HEK293 (cell line): ENCODE measurements at regions not wholly inside any gene's neighbourhood (a gene's known extent, or its start where the extent isn't known, plus 50 kb on each side); places are given as distances from the start of the nearest gene placed in this dataset.

Experiments used
- BCL11A ChIP-seq: fragments of 450-650 bp; formaldehyde crosslinking; IDR thresholded peaks from 2 replicates; pipeline ENCODE4 v1.5.1; 2016; ENCODE audit warnings: low read depth, missing biosample characterization, missing genetic modification characterization
- CTCF ChIP-seq: fragments of 450-650 bp; formaldehyde crosslinking; IDR thresholded peaks from 2 replicates; pipeline ENCODE4 v1.5.1; 2016; ENCODE audit warnings: missing biosample characterization, missing genetic modification characterization
- KLF10 ChIP-seq: fragments of 450-650 bp; IDR thresholded peaks from 2 replicates; pipeline ENCODE4 v1.5.1; 2018; ENCODE audit warnings: missing biosample characterization, mild to moderate bottlenecking, missing genetic modification characterization
- MZF1 ChIP-seq: fragments of 450-650 bp; formaldehyde crosslinking; IDR thresholded peaks from 2 replicates; pipeline ENCODE4 v1.5.1; 2017; ENCODE audit warnings: missing biosample characterization, missing genetic modification characterization, borderline replicate concordance
- OSR2 ChIP-seq: fragments of 450-650 bp; formaldehyde crosslinking; IDR thresholded peaks from 2 replicates; pipeline ENCODE4 v1.5.1; 2016; ENCODE audit warnings: missing biosample characterization, missing genetic modification characterization
- YY1 ChIP-seq: fragments of 450-650 bp; formaldehyde crosslinking; IDR thresholded peaks from 2 replicates; pipeline ENCODE4 v1.5.1; 2018; ENCODE audit warnings: missing biosample characterization, missing genetic modification characterization
- ZNF23 ChIP-seq: fragments of 450-650 bp; formaldehyde crosslinking; IDR thresholded peaks from 2 replicates; pipeline ENCODE4 v1.5.1; 2016; ENCODE audit warnings: missing biosample characterization, missing genetic modification characterization, borderline replicate concordance
- ZNF404 ChIP-seq: fragments of 450-650 bp; formaldehyde crosslinking; IDR thresholded peaks from 2 replicates; pipeline ENCODE4 v1.5.1; 2017; ENCODE audit warnings: missing biosample characterization, missing genetic modification characterization
- ZNF549 ChIP-seq: fragments of 450-650 bp; IDR thresholded peaks from 2 replicates; pipeline ENCODE4 v1.5.1; 2018; ENCODE audit warnings: missing biosample characterization, missing genetic modification characterization, mild to moderate bottlenecking, inconsistent platforms, moderate library complexity
- ZNF654 ChIP-seq: fragments of 450-650 bp; formaldehyde crosslinking; IDR thresholded peaks from 2 replicates; pipeline ENCODE4 v1.5.1; 2016; ENCODE audit warnings: low read depth, missing biosample characterization, missing genetic modification characterization
- TF ChIP-seq, protein P1 (sequence below): fragments of 450-650 bp; formaldehyde crosslinking; IDR thresholded peaks from 2 replicates; pipeline ENCODE4 v1.5.1; 2016; ENCODE audit warnings: missing biosample characterization, missing genetic modification characterization

GRCh38 chr11:112831041-112831440 lies 130.2 kb upstream of the NCAM1 start:
- TF ChIP-seq YY1, result no peak
- no peak for TF ChIP-seq ZNF404 (tag by site-specific recombination)
- TF ChIP-seq, protein P1, sequence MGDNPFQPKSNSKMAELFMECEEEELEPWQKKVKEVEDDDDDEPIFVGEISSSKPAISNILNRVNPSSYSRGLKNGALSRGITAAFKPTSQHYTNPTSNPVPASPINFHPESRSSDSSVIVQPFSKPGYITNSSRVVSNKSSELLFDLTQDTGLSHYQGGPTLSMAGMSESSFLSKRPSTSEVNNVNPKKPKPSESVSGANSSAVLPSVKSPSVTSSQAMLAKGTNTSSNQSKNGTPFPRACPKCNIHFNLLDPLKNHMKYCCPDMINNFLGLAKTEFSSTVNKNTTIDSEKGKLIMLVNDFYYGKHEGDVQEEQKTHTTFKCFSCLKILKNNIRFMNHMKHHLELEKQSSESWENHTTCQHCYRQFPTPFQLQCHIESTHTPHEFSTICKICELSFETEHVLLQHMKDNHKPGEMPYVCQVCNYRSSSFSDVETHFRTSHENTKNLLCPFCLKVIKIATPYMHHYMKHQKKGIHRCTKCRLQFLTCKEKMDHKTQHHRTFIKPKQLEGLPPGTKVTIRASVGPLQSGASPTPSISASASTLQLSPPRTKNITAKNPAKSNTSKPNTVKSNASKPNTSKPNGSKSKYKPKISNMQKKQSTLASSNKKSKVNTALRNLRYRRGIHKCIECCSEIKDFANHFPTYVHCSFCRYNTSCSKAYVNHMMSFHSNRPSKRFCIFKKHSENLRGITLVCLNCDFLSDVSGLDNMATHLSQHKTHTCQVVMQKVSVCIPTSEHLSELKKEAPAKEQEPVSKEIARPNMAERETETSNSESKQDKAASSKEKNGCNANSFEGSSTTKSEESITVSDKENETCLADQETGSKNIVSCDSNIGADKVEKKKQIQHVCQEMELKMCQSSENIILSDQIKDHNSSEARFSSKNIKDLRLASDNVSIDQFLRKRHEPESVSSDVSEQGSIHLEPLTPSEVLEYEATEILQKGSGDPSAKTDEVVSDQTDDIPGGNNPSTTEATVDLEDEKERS, result no peak
- no peak for TF ChIP-seq MZF1 (tag by site-specific recombination)
- no peak for TF ChIP-seq ZNF654 (tag by site-specific recombination)
- no peak for TF ChIP-seq ZNF23 (tag by site-specific recombination)
- no peak for TF ChIP-seq BCL11A (tag by site-specific recombination)
- no peak for TF ChIP-seq CTCF (tag by site-specific recombination)
- TF ChIP-seq ZNF549, result no peak
- no peak for TF ChIP-seq KLF10 (tag by site-specific recombination)
- no peak for TF ChIP-seq OSR2 (tag by site-specific recombination)
